ENCODE measurements at regions not wholly inside any gene's neighbourhood (a gene's known extent, or its start where the extent isn't known, plus 50 kb on each side); places are given as distances from the start of the nearest gene placed in this dataset.

- TF ChIP-seq CTCF (conservative IDR thresholded peaks at IDR 0.05; ENCODE audit: low read depth, low read length): no peak
- TF ChIP-seq EZH2 (IDR thresholded peaks at IDR 0.05; ENCODE audit: borderline replicate concordance, low read depth, low read length, poor library complexity, severe bottlenecking): no peak
These were observed 296.5 kb upstream of the CLNK start for GRCh38 chr4:10981096-10981495.

Data from A673 (cell line).